B cell (primary cell): ENCODE measurements at regions not wholly inside any gene's neighbourhood (a gene's known extent, or its start where the extent isn't known, plus 50 kb on each side); places are given as distances from the start of the nearest gene placed in this dataset.

Source experiments
- ATAC-seq: fragments of 200-7000 bp; cut with Tn5 transposase; one replicate; pipeline ENCODE4 v1.10.0; 2021; ENCODE audit warnings: low read depth, mild to moderate bottlenecking, moderate number of reproducible peaks, moderate library complexity
- CTCF ChIA-PET: fragments of 350-600 bp; sonication (Branson Sonifier 250); formaldehyde crosslinking; loops from one replicate; lab custom pipeline; 2021; ENCODE audit warnings: antibody characterized with exemption, inconsistent platforms; lab: Charles Lee
- POLR2A ChIA-PET: fragments of 350-600 bp; sonication (Branson Sonifier 250); formaldehyde crosslinking; loops from one replicate; lab custom pipeline; 2021; ENCODE audit warnings: antibody characterized with exemption; lab: Charles Lee
- DNase-seq: peaks from one replicate; pipeline ENCODE4 v3.0.0; 2013
- H2AFZ ChIP-seq: 2 replicates; pipeline ENCODE4 v1.6.1; 2012; ENCODE audit warnings: mild to moderate bottlenecking, low read depth, low read length; ENCODE audit not compliant: insufficient read depth, poor library complexity, severe bottlenecking
- H3K27ac ChIP-seq, 2 donors: 1 replicate in 1 of 2; 2 replicates in 1 of 2; pipeline ENCODE4 v1.5.1; 2012 to 2013; ENCODE audit warnings: low read length in 2 of 2, mild to moderate bottlenecking in 2 of 2, moderate library complexity in 1 of 2
- H3K27me3 ChIP-seq, 4 experiments: fragments of 200-600 bp in 1 of 4; sonication (generic) in 1 of 4; replicated peaks in 1 of 4; 1 replicate in 2 of 4; 2 replicates in 2 of 4; pipeline versions ENCODE4 v1.6.1 to v1.7.0; 2013 to 2016; ENCODE audit warnings: low read length in 3 of 4, mild to moderate bottlenecking in 2 of 4, mixed read lengths in 1 of 4, moderate library complexity in 1 of 4; ENCODE audit not compliant: insufficient read depth in 4 of 4, control insufficient read depth in 3 of 4; ENCODE audit errors: control extremely low read depth in 1 of 4
- H3K36me3 ChIP-seq, 2 experiments: replicated peaks in 1 of 2; 1 replicate in 1 of 2; 2 replicates in 1 of 2; pipeline versions ENCODE4 v1.6.1 to v1.7.1; 2013; ENCODE audit warnings: low read length in 1 of 2; ENCODE audit not compliant: insufficient read depth in 2 of 2, control insufficient read depth in 1 of 2; ENCODE audit errors: control extremely low read depth in 1 of 2, extremely low read depth in 1 of 2
- H3K4me1 ChIP-seq, 2 donors: fragments of 200-600 bp in 1 of 2; sonication (generic) in 1 of 2; 1 replicate in 1 of 2; 2 replicates in 1 of 2; pipeline versions ENCODE4 v1.5.1 to v1.6.1; 2013 to 2017; ENCODE audit warnings: low read length in 2 of 2; ENCODE audit not compliant: control insufficient read depth in 2 of 2, insufficient read depth in 2 of 2
- H3K4me2 ChIP-seq: replicated peaks from 2 replicates; pipeline ENCODE3; 2012; ENCODE audit warnings: mild to moderate bottlenecking, low read depth, low read length; ENCODE audit not compliant: poor library complexity, severe bottlenecking
- H3K4me3 ChIP-seq, 5 experiments: fragments of 200-600 bp in 1 of 5; sonication (generic) in 1 of 5; 1 replicate in 3 of 5; 2 replicates in 2 of 5; pipeline versions ENCODE4 v1.5.1 to v1.7.0; 2011 to 2016; ENCODE audit warnings: low read length in 4 of 5, mild to moderate bottlenecking in 4 of 5, low read depth in 2 of 5, control low read depth in 1 of 5, moderate library complexity in 1 of 5; ENCODE audit not compliant: insufficient read depth in 1 of 5; ENCODE audit errors: control extremely low read depth in 1 of 5, extremely low read depth in 1 of 5
- H3K79me2 ChIP-seq: fragments of 200-600 bp; sonication (generic); one replicate; pipeline ENCODE4 v1.6.0; 2016; ENCODE audit warnings: low read length; ENCODE audit not compliant: control insufficient read depth, insufficient read depth
- H3K9ac ChIP-seq: fragments of 200-600 bp; sonication (generic); 2 replicates; pipeline ENCODE4 v1.6.1; 2017; ENCODE audit warnings: mild to moderate bottlenecking, low read length, moderate library complexity
- H3K9me3 ChIP-seq, 3 donors: one replicate each; pipeline versions ENCODE4 v1.6.1 to v1.7.1; 2013; ENCODE audit warnings: low read length in 2 of 3; ENCODE audit not compliant: control insufficient read depth in 2 of 3, insufficient read depth in 1 of 3; ENCODE audit errors: control extremely low read depth in 1 of 3
- H4K20me1 ChIP-seq: 2 replicates; pipeline ENCODE4 v1.6.0; 2012; ENCODE audit warnings: mild to moderate bottlenecking, low read length; ENCODE audit not compliant: insufficient read depth, control insufficient read depth, poor library complexity, severe bottlenecking
- H3K27ac Mint-ChIP-seq: one replicate; pipeline ENCODE4 v1.8.0; 2021; ENCODE audit warnings: mixed read lengths
- H3K27me3 Mint-ChIP-seq: one replicate; pipeline ENCODE4 v1.8.0; 2021; ENCODE audit warnings: mixed read lengths
- H3K4me1 Mint-ChIP-seq: one replicate; pipeline ENCODE4 v1.8.0; 2021; ENCODE audit warnings: mixed read lengths
- H3K4me3 Mint-ChIP-seq: one replicate; pipeline ENCODE4 v1.8.0; 2021; ENCODE audit warnings: mixed read lengths
- H3K9me3 Mint-ChIP-seq: one replicate; pipeline ENCODE4 v1.8.0; 2022; ENCODE audit warnings: mixed read lengths; ENCODE audit not compliant: insufficient read depth
- EZH2 ChIP-seq: IDR thresholded peaks from 2 replicates; pipeline ENCODE4 v1.6.1; 2012; ENCODE audit warnings: borderline replicate concordance, low read depth, mild to moderate bottlenecking, moderate library complexity, low read length; ENCODE audit not compliant: insufficient read depth, poor library complexity, severe bottlenecking
- WGBS: methylation state at CpG from one replicate; pipeline ENCODE4 v1.1.5; 2013; ENCODE audit warnings: missing lambda C conversion rate; ENCODE audit not compliant: insufficient coverage; 5-methylcytosine and 5-hydroxymethylcytosine counted together
- intact Hi-C: fragments of 100-400 bp; cut with micrococcal nuclease; formaldehyde crosslinking; loops from one replicate; pipeline ENCODE4 v1.10.0; 2022
- TF ChIP-seq, protein P1 (sequence below): fragments of 200-600 bp; IDR thresholded peaks from one replicate; pipeline ENCODE4 v1.8.0; 2022; ENCODE audit warnings: antibody characterized with exemption, mild to moderate bottlenecking

- intact Hi-C loops, result no loop called here
- Histone ChIP-seq H3K79me2 (no peaks in the 10 kb centered on the region), H3K9ac (no peak overlapping the region), H3K9me3 (peaks cover 0 to 12% (median 5%) of the 10 kb centered on the region in 3 donors), H4K20me1 (no peaks in the 10 kb centered on the region), H3K27me3 (no peaks in the 10 kb centered on the region), H3K4me3 (no peak overlapping the region), H3K4me2 (no peak overlapping the region), H3K4me1 (no peaks in the 10 kb centered on the region), H3K36me3 (no peaks in the 10 kb centered on the region), H2AFZ (no peak overlapping the region), H3K27ac (no peak overlapping the region)
- H3K27ac Mint-ChIP-seq, result no peak overlapping the region
- peaks cover 4% of the 10 kb centered on the region for H3K9me3 Mint-ChIP-seq
- no peak for TF ChIP-seq EZH2
- TF ChIP-seq, protein P1, sequence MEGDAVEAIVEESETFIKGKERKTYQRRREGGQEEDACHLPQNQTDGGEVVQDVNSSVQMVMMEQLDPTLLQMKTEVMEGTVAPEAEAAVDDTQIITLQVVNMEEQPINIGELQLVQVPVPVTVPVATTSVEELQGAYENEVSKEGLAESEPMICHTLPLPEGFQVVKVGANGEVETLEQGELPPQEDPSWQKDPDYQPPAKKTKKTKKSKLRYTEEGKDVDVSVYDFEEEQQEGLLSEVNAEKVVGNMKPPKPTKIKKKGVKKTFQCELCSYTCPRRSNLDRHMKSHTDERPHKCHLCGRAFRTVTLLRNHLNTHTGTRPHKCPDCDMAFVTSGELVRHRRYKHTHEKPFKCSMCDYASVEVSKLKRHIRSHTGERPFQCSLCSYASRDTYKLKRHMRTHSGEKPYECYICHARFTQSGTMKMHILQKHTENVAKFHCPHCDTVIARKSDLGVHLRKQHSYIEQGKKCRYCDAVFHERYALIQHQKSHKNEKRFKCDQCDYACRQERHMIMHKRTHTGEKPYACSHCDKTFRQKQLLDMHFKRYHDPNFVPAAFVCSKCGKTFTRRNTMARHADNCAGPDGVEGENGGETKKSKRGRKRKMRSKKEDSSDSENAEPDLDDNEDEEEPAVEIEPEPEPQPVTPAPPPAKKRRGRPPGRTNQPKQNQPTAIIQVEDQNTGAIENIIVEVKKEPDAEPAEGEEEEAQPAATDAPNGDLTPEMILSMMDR, result no peak
- H3K4me3 Mint-ChIP-seq, result no peak overlapping the region
- H3K27me3 Mint-ChIP-seq, result no peaks in the 10 kb centered on the region
- 0% methylated on average over 1 of the region's 1 CpG for WGBS
- ChIA-PET CTCF (no interaction called here), POLR2A (no interaction called here)
- DNase-seq, result no peak
- H3K4me1 Mint-ChIP-seq, result no peaks in the 10 kb centered on the region
- no peak for ATAC-seq
Observed at GRCh38 chr3:20776286-20776685, 590.3 kb upstream of the SGO1 start.

GRCh38 chr3:20773320-20773984 is 587.4 kb upstream of the SGO1 start:
- H3K79me2 ChIP-seq, result no peaks in the 10 kb centered on the region
- POLR2A ChIA-PET, result no interaction called here
- H3K9me3 ChIP-seq, result no peaks in the 10 kb centered on the region
- H4K20me1 ChIP-seq, result no peaks in the 10 kb centered on the region
- WGBS, result 94% methylated on average over 4 of the region's 5 CpGs
- no peak overlapping the region for H3K9ac ChIP-seq
- Mint-ChIP-seq H3K27me3 (no peaks in the 10 kb centered on the region), H3K4me1 (no peaks in the 10 kb centered on the region), H3K4me3 (no peak overlapping the region), H3K9me3 (no peaks in the 10 kb centered on the region), H3K27ac (no peak overlapping the region)
- no peak for TF ChIP-seq EZH2
- TF ChIP-seq, protein P1, result no peak
- CTCF ChIA-PET, result no interaction called here
- H3K36me3 ChIP-seq, result no peaks in the 10 kb centered on the region
- no peaks in the 10 kb centered on the region for H3K27me3 ChIP-seq
- H3K4me2 ChIP-seq, result no peak overlapping the region
- ATAC-seq (no peak), DNase-seq (no peak)
- no peak overlapping the region for H2AFZ ChIP-seq
- no peaks in the 10 kb centered on the region for H3K4me1 ChIP-seq
- H3K4me3 ChIP-seq, result no peak overlapping the region
- intact Hi-C loops, result no loop called here
- H3K27ac ChIP-seq, result no peak overlapping the region
